ENCODE measurements at regions not wholly inside any gene's neighbourhood (a gene's known extent, or its start where the extent isn't known, plus 50 kb on each side); places are given as distances from the start of the nearest gene placed in this dataset.
"Not testable (repeated sequence)": the region's sequence is repeated elsewhere in the genome, so short reads cannot be mapped to it uniquely, and the experiment has no call there.

DNA sequence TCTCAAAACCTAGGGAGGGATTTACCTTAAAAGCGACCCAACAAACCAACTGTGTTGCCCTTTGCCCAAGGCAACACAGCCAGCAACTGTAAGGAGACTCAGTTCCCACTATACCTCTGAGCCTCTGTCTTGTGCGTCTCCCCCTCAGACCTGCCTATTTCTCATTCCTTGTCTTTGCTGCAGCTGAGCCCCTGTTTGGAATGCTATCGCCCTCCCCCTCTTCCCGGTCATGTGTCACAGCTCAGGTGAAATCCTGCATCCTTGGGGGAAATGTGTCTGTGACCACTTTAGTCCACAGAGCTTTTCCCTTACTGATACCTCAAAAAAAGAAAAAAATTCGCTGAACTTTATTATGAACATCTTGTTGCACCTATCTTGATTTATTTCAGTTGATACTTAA lies 52.0 kb upstream of the LRIG1 start:
- no peak for DNase-seq (ENCODE audit: low spot score)

DNA sequence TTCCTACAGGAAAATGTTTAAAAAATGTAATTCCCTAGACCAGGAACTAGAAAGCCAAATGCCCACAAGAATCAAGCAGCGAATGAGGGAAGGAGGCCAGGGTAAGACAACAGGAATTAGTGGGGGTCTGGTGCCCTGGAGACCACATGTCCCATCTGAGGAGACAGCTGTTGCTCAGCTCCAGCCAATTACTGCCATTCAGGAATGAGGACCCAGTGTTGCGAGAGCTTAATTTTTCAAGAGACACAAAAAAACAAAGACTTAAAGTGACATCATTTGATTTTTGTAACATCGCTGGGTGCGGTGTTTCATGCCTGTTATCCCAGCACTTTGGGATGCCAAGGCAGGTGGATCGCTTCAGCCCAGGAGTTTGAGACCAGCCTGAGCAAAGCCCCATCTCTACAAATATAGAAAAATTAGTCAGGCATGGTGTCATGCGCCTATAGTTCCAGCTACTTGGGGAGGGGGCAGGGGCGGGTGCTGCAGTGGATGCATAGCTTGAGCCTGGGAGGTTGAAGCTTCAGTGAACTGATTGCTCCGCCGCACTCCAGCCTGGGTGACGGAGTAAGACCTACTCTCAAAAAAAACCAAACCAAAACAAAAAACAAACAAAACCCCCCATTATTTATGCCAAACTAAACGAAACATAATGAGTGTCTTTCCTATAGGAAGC lies 52.8 kb upstream of the LRIG1 start:
- DNase-seq (ENCODE audit: low spot score), result no peak

GRCh38 chr3:66554178-66554577 lies 53.4 kb upstream of the LRIG1 start:
- no peak for DNase-seq (ENCODE audit: low spot score)

DNA sequence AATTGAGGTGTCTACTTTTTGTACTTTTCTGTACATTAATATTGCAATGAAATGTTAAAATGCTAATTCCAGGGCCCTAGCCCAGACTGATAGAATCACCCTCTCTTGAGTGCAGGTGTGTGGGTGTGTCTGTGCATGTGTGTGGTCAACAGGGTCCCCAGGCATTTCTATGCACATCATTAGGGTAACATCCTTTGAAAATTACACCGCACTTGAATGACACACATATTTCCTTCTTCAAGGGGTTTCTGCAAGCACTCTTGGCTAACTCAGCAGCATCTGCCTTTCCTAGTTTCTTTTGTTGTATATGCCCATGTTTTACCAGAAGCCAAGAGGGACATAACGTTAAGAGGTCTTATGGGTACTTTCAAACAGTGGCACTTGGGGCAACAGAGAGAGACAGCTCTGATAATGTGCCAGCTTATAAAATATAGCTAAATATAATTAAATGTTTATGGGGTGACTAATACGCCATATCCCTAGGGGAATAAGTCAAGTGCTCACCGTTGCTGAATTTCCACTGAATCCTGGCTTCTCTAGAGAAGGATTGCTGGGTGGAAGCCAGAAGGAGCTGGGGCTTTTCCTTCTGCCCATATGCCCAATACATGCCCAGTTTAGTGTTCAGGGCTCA lies 54.5 kb upstream of the LRIG1 start:
- DNase-seq (ENCODE audit: low spot score), result peak; percentile 22

- no peak for DNase-seq (ENCODE audit: low spot score)
Measured at GRCh38 chr3:66557170-66557569, 56.3 kb upstream of the LRIG1 start.

GRCh38 chr3:66559924-66560323 lies 59.1 kb upstream of the LRIG1 start:
- not testable (repeated sequence) for DNase-seq (ENCODE audit: low spot score)

GRCh38 chr3:66561367-66561766 lies 60.5 kb upstream of the LRIG1 start:
- DNase-seq (ENCODE audit: low spot score), result no peak

- no peak for DNase-seq (ENCODE audit: low spot score)
Measured at GRCh38 chr3:66565301-66565700, 64.5 kb upstream of the LRIG1 start.

- no peak for DNase-seq (ENCODE audit: low spot score)
Measured at GRCh38 chr3:66567077-66567476, 66.3 kb upstream of the LRIG1 start.

DNA sequence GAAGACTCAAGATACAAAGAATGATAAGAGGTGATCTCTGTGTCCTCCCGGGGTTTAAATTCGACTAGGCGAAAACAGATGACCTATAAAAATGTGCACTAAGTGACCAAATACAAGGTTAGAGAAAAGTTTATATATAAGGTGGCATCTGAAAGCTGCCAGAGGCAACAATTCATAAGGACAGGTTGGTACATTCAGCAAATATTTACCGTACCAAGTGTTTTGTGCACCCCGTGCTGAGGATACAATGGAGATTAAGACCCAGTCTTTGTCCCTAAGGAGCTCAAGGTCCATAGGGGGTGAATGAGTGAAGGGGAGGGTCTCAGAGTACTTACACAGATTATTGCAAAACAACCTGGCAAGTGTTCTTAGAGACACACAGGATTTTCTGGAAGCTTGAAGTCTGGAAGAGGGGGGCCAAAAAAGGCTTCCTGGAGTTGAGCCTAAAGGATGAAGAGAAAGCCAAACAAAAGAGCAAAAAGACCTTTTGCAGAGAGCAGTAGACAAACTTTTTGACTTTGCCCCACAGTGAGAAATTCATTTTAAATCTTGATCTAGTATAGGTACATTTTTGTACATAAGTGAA lies 71.4 kb upstream of the LRIG1 start:
- no peak for DNase-seq (ENCODE audit: low spot score)

GRCh38 chr3:66572938-66573710 lies 72.3 kb upstream of the LRIG1 start:
- DNase-seq (ENCODE audit: low spot score), result peak; percentile 8

DNA sequence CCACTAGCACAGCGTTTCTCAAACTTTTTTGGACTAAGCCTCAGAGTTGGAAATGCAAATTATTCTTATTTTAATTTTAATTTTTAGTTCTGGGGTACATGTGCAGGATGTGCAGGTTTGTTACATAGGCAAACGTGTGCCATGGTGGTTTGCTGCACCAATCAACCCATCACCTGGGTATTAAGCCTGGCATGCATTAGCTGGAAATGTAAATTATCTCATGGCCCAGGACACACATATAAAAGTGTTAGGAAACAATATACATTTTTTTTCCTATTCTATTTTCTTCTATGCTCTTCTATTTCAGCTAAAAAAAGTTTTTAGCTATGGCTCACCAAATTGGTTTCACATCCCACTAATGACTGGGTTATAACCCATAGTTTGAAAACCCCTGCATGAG lies 73.3 kb upstream of the LRIG1 start:
- no peak for DNase-seq (ENCODE audit: low spot score)

- no peak for DNase-seq (ENCODE audit: low spot score)
Measured at GRCh38 chr3:66577426-66578203, 76.8 kb upstream of the LRIG1 start.

- no peak for DNase-seq (ENCODE audit: low spot score)
Measured at GRCh38 chr3:66581256-66581655, 80.4 kb upstream of the LRIG1 start.

GRCh38 chr3:66582721-66583423 lies 82.0 kb upstream of the LRIG1 start:
- no peak for DNase-seq (ENCODE audit: low spot score)

DNA sequence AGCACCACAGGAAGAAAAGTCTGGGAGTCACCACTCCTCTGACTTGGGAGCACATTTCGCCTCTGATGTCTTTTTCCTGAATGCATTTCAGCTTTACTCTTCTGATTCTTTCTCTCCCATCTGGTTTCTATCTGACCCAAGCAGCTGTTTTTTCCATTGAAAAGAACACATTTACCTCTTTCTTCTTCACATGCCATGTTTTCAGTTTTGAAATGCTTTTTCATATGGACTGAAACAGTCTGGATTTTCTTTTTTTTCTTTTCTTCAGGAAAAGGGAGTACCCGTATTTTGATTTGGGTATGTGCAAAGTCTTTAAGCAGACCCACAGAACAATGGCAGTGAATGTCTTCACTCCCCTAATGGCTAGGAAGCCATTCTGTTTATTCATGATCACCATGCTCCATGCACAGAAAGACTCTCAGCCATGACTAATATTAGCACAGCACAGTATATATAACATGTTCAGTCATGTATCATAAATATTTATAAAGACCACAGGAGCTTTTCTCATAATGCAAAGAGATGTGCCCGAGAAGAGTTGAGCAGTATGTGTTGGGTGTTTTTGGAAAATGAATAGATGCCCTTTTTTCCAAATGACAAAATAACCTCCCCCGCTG lies 82.7 kb upstream of the LRIG1 start:
- DNase-seq (ENCODE audit: low spot score), result no peak

GRCh38 chr3:66585520-66586095 lies 84.8 kb upstream of the LRIG1 start:
- no peak for DNase-seq (ENCODE audit: low spot score)

GRCh38 chr3:66586853-66587252 lies 86.0 kb upstream of the LRIG1 start:
- no peak for DNase-seq (ENCODE audit: low spot score)

DNA sequence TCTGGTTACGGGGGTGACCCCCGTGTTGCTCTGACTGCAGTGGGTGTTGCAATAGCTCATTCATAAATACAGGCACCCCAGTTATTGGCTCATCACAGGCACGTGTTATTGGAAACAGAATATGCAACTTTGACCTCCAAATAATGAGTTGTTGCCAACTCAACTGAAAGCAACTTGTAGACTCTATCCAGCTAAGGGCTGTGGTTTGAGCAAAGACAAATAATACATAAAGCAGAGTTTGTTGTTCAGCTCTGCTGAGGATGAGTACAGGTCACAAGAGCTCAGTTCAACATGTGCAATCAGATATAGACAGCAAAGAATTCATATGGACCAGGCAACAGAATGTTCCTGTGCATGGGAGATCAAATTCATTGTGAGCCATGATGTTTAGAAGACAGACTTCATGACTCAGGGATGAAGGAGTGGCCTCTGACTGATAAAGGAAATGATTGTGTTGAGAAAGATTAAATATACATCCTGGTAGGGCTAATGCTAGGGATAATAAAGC lies 87.6 kb upstream of the LRIG1 start:
- no peak for DNase-seq (ENCODE audit: low spot score)
